ENCODE measurements at regions not wholly inside any gene's neighbourhood (a gene's known extent, or its start where the extent isn't known, plus 50 kb on each side); places are given as distances from the start of the nearest gene placed in this dataset.

- TF ChIP-seq BHLHE40 (IDR thresholded peaks at IDR 0.05; ENCODE audit: low read depth, low read length): no peak
- no peak for TF ChIP-seq NFE2L2 (IDR thresholded peaks at IDR 0.05; ENCODE audit: low read depth, low read length)
- TF ChIP-seq MAZ (IDR thresholded peaks at IDR 0.05; ENCODE audit: borderline replicate concordance, low read depth, low read length): no peak
- TF ChIP-seq MAFK (IDR thresholded peaks at IDR 0.05; ENCODE audit: low read depth, low read length): no peak
- no peak for TF ChIP-seq CTCF (conservative IDR thresholded peaks at IDR 0.05; ENCODE audit: low read depth, low read length)
- no peak for TF ChIP-seq SMC3 (IDR thresholded peaks at IDR 0.05; ENCODE audit: low read depth, low read length)
- TF ChIP-seq RAD21 (IDR thresholded peaks at IDR 0.05; ENCODE audit: low read length): no peak
- no peak for TF ChIP-seq FOS (IDR thresholded peaks at IDR 0.05; ENCODE audit: low read depth, low read length)
- no peak for TF ChIP-seq RCOR1 (IDR thresholded peaks at IDR 0.05; ENCODE audit: insufficient replicate concordance, low read length)
- TF ChIP-seq POLR2A (IDR thresholded peaks at IDR 0.05; ENCODE audit: low read depth, low read length): no peak
- TF ChIP-seq CEBPB (IDR thresholded peaks at IDR 0.05; ENCODE audit: low read depth, low read length): no peak
- no peak for TF ChIP-seq MXI1 (IDR thresholded peaks at IDR 0.05; ENCODE audit: borderline replicate concordance, low read depth, low read length)
- TF ChIP-seq ELK1 (IDR thresholded peaks at IDR 0.05; ENCODE audit: borderline replicate concordance, low read depth, low read length): no peak
- TF ChIP-seq USF2 (IDR thresholded peaks at IDR 0.05; ENCODE audit: low read depth, low read length): no peak
- TF ChIP-seq RFX5 (IDR thresholded peaks at IDR 0.05; ENCODE audit: low read depth, low read length): no peak
- no peak for TF ChIP-seq CHD1 (IDR thresholded peaks at IDR 0.05; ENCODE audit: low read depth, low read length)
- BruUV-seq (replicated peaks): no TSS peak
- peak overlapping the region; percentile 68; the same call in 1 of the 2 replicates for H4K5ac ChIP-seq (ENCODE audit: low read depth, low read length)
- H3K56ac ChIP-seq (ENCODE audit: extremely low read depth, insufficient read depth, low read length): no peak overlapping the region
- no peak overlapping the region for H3K4me3 ChIP-seq (ENCODE audit: insufficient read depth, low read depth, low read length)
- H3K9me3 ChIP-seq (ENCODE audit: control insufficient read depth, insufficient read depth, low read length): no peaks in the 10 kb centered on the region
- DNase-seq (no peak), ATAC-seq (ENCODE audit: low read depth) (no peak)
- peak overlapping the region; percentile 58; the same call in 1 of the 2 replicates for H3K14ac ChIP-seq (replicated peaks; ENCODE audit: low read depth, low read length)
- peak overlapping the region; percentile 72 for H3K4ac ChIP-seq (ENCODE audit: low read depth, low read length)
- no peak overlapping the region for H2BK5ac ChIP-seq (ENCODE audit: low read depth, low read length, poor library complexity, severe bottlenecking)
- H3K27ac ChIP-seq (ENCODE audit: insufficient read depth, low read length): peak overlapping the region; percentile 21; the same call in 1 of the 2 replicates
- no peaks in the 10 kb centered on the region for H4K20me1 ChIP-seq (ENCODE audit: insufficient read depth, low read length)
- H2AFZ ChIP-seq (replicated peaks; ENCODE audit: low read length, poor library complexity): no peak overlapping the region
- H2AK9ac ChIP-seq (replicated peaks; ENCODE audit: low read depth, low read length, poor library complexity): no peak overlapping the region
- H3K9me1 ChIP-seq (ENCODE audit: insufficient read depth, low read length): peaks cover 2% of the 10 kb centered on the region; the same call in 1 of the 2 replicates
- H2AK5ac ChIP-seq (ENCODE audit: low read depth, low read length): peak overlapping the region; percentile 65; the same call in 1 of the 2 replicates
- H3K23ac ChIP-seq (ENCODE audit: low read depth, low read length): peak overlapping the region; percentile 38; the same call in 1 of the 2 replicates
- intact Hi-C loops (cut with micrococcal nuclease): no loop called here
- CTCF ChIA-PET: no interaction called here
- H3K36me3 ChIP-seq (ENCODE audit: control insufficient read depth, insufficient read depth, low read length): no peaks in the 10 kb centered on the region
- dilution Hi-C loops (cut with HindIII; ENCODE audit: low sequenced_read_pairs, unreplicated experiment): no loop called here
- peaks cover 0 to 11% of the 10 kb centered on the region in 2 experiments; a peak in 2 of 4 replicates for H3K79me1 ChIP-seq (ENCODE audit: low read depth in 1 of 2, low read length in 2 of 2)
- POLR2A ChIA-PET (ENCODE audit: unreplicated experiment): no interaction called here
- no peak overlapping the region for H3K4me2 ChIP-seq (ENCODE audit: low read depth, low read length)
- no CpG with 5 or more reads among the region's 4 CpGs for WGBS, 2 experiments (ENCODE audit: extremely low coverage in 2 of 2, insufficient read length in 1 of 2)
- H4K8ac ChIP-seq (ENCODE audit: low read depth in 2 of 2, low read length in 2 of 2): peak overlapping the region; percentile 12 to 65; a peak in 2 of 4 replicates
- in situ Hi-C loops (cut with MboI; ENCODE audit: low sequenced_read_pairs): no loop called here
- H3K18ac ChIP-seq (ENCODE audit: low read depth, low read length): peak overlapping the region; percentile 92
- peak overlapping the region; percentile 50; the same call in 1 of the 3 replicates for H2BK15ac ChIP-seq (ENCODE audit: low read depth, low read length)
- H4K91ac ChIP-seq (ENCODE audit: insufficient read depth, low read depth, low read length): peak overlapping the region; percentile 58
- peak overlapping the region; percentile 81 for H2BK20ac ChIP-seq (ENCODE audit: low read depth, low read length)
- H3K4me1 ChIP-seq (ENCODE audit: control insufficient read depth, insufficient read depth, low read length): peaks cover 7% of the 10 kb centered on the region
- peak overlapping the region; percentile 76 for H2BK120ac ChIP-seq (ENCODE audit: low read depth, low read length)
- no peaks in the 10 kb centered on the region for H3K27me3 ChIP-seq (ENCODE audit: control insufficient read depth, insufficient read depth, low read length)
- no peak overlapping the region for H3K9ac ChIP-seq (ENCODE audit: low read depth, low read length)
These were observed 183.9 kb upstream of the SOX5 start for GRCh38 chr12:24133384-24133783.

Measured in IMR-90 (cell line).